CD4-positive, alpha-beta T cell treated with Interleukin-6 for 4 hours (primary cell): ENCODE measurements at regions not wholly inside any gene's neighbourhood (a gene's known extent, or its start where the extent isn't known, plus 50 kb on each side); places are given as distances from the start of the nearest gene placed in this dataset.

Experiments used
- DNase-seq: peaks from one replicate; pipeline ENCODE4 v3.0.0-alpha.2; 2020; ENCODE audit warnings: mixed read lengths

- DNase-seq, result no peak
Measured at GRCh38 chr10:129365767-129366402, 101.2 kb upstream of the MGMT start.

GRCh38 chr10:129366450-129366849 lies 100.6 kb upstream of the MGMT start:
- no peak for DNase-seq

- no peak for DNase-seq
Measured at GRCh38 chr10:129369566-129369965, 97.5 kb upstream of the MGMT start.

- DNase-seq, result no peak
Measured at GRCh38 chr10:129371541-129371940, 95.5 kb upstream of the MGMT start.

- no peak for DNase-seq
Measured at GRCh38 chr10:129372172-129372571, 94.9 kb upstream of the MGMT start.

GRCh38 chr10:129373231-129373630 lies 93.8 kb upstream of the MGMT start:
- DNase-seq, result no peak

GRCh38 chr10:129373718-129374117 lies 93.3 kb upstream of the MGMT start:
- DNase-seq, result no peak

- no peak for DNase-seq
Measured at GRCh38 chr10:129375171-129375570, 91.9 kb upstream of the MGMT start.

GRCh38 chr10:129375912-129376311 lies 91.1 kb upstream of the MGMT start:
- no peak for DNase-seq

GRCh38 chr10:129380279-129380678 lies 86.8 kb upstream of the MGMT start:
- no peak for DNase-seq

- no peak for DNase-seq
Measured at GRCh38 chr10:129381741-129382140, 85.3 kb upstream of the MGMT start.

- no peak for DNase-seq
Measured at GRCh38 chr10:129382401-129382800, 84.6 kb upstream of the MGMT start.

- no peak for DNase-seq
Measured at GRCh38 chr10:129383651-129384050, 83.4 kb upstream of the MGMT start.

GRCh38 chr10:129385600-129385999 lies 81.4 kb upstream of the MGMT start:
- no peak for DNase-seq

GRCh38 chr10:129386415-129387257 lies 80.4 kb upstream of the MGMT start:
- DNase-seq, result no peak

- no peak for DNase-seq
Measured at GRCh38 chr10:129387258-129387525, 79.8 kb upstream of the MGMT start.

- DNase-seq, result no peak
Measured at GRCh38 chr10:129388435-129388834, 78.6 kb upstream of the MGMT start.

- DNase-seq, result no peak
Measured at GRCh38 chr10:129389194-129389593, 77.8 kb upstream of the MGMT start.

- DNase-seq, result no peak
Measured at GRCh38 chr10:129390147-129390546, 76.9 kb upstream of the MGMT start.

GRCh38 chr10:129390726-129391125 lies 76.3 kb upstream of the MGMT start:
- no peak for DNase-seq

GRCh38 chr10:129391464-129391863 lies 75.6 kb upstream of the MGMT start:
- DNase-seq, result no peak

- no peak for DNase-seq
Measured at GRCh38 chr10:129392855-129393254, 74.2 kb upstream of the MGMT start.

- DNase-seq, result no peak
Measured at GRCh38 chr10:129393812-129394211, 73.2 kb upstream of the MGMT start.

GRCh38 chr10:129394518-129395328 lies 72.3 kb upstream of the MGMT start:
- no peak for DNase-seq
